OCI-LY7 (cell line): ENCODE measurements at regions not wholly inside any gene's neighbourhood (a gene's known extent, or its start where the extent isn't known, plus 50 kb on each side); places are given as distances from the start of the nearest gene placed in this dataset.

Experiments used
- BruUV-seq: library from RNA; stranded (reverse); fragments of 400-500 nt; replicated peaks from 2 replicates; lab custom pipeline; 2021; lab: Mats Ljungman, UMichigan
- CTCF ChIA-PET: fragments of 300-600 bp; sonication (Branson Sonifier 250); formaldehyde crosslinking; loops from one replicate; lab custom pipeline; 2022; ENCODE audit warnings: antibody characterized with exemption; ENCODE audit not compliant: unreplicated experiment; lab: Charles Lee
- POLR2A ChIA-PET: fragments of 300-600 bp; sonication (Branson Sonifier 250); formaldehyde crosslinking; loops from one replicate; lab custom pipeline; 2022; ENCODE audit warnings: antibody characterized with exemption; lab: Charles Lee
- DNase-seq: peaks from one replicate; pipeline ENCODE4 v3.0.0-alpha.2; 2015; ENCODE audit warnings: low spot score
- H2AFZ ChIP-seq: fragments of 200-600 bp; sonication (generic), shearing (Covaris generic); 2 replicates; pipeline ENCODE4 v1.6.1; 2014; ENCODE audit warnings: mild to moderate bottlenecking, antibody characterized with exemption, low read length, moderate library complexity
- H3K27ac ChIP-seq: fragments of 200-600 bp; sonication (generic); 2 replicates; pipeline ENCODE4 v1.5.1; 2014; ENCODE audit warnings: mixed run types, low read depth, mild to moderate bottlenecking, moderate library complexity, low read length, inconsistent platforms; ENCODE audit not compliant: poor library complexity, severe bottlenecking
- H3K36me3 ChIP-seq: fragments of 200-600 bp; sonication (generic); 2 replicates; pipeline ENCODE4 v1.6.1; 2014; ENCODE audit warnings: mild to moderate bottlenecking, antibody characterized with exemption, low read length, moderate library complexity, mixed read lengths; ENCODE audit not compliant: insufficient read depth
- H3K4me1 ChIP-seq: fragments of 200-600 bp; sonication (generic); 2 replicates; pipeline ENCODE4 v1.5.1; 2014; ENCODE audit warnings: mild to moderate bottlenecking, low read length; ENCODE audit not compliant: insufficient read depth, poor library complexity, severe bottlenecking
- H3K4me2 ChIP-seq: fragments of 200-600 bp; sonication (generic); 2 replicates; pipeline ENCODE4 v1.6.1; 2014; ENCODE audit warnings: mild to moderate bottlenecking, low read length
- H3K4me3 ChIP-seq: fragments of 200-600 bp; sonication (generic); 2 replicates; pipeline ENCODE4 v1.5.1; 2014; ENCODE audit warnings: mild to moderate bottlenecking, low read depth, low read length; ENCODE audit not compliant: poor library complexity, severe bottlenecking
- H3K79me2 ChIP-seq: fragments of 200-600 bp; sonication (generic); 2 replicates; pipeline ENCODE4 v1.6.1; 2016; ENCODE audit warnings: low read depth, mild to moderate bottlenecking, low read length, moderate library complexity, mixed read lengths; ENCODE audit not compliant: insufficient read depth
- H3K9me2 ChIP-seq: fragments of 200-600 bp; sonication (generic); 2 replicates; pipeline ENCODE4 v1.6.1; 2016; ENCODE audit warnings: mild to moderate bottlenecking, low read length, mixed read lengths; ENCODE audit not compliant: insufficient read depth
- H3K9me3 ChIP-seq: fragments of 200-600 bp; sonication (generic); 2 replicates; pipeline ENCODE4 v1.6.1; 2014; ENCODE audit warnings: mild to moderate bottlenecking, mixed run types, low read length, mixed read lengths
- H4K20me1 ChIP-seq: fragments of 200-600 bp; sonication (generic); 2 replicates; pipeline ENCODE4 v1.6.1; 2014; ENCODE audit warnings: mild to moderate bottlenecking, antibody characterized with exemption, low read length, moderate library complexity, mixed read lengths; ENCODE audit not compliant: insufficient read depth
- CTCF ChIP-seq: fragments of 200-600 bp; sonication (generic); conservative IDR thresholded peaks from 2 replicates; pipeline ENCODE4 v1.5.1; 2014; ENCODE audit warnings: mild to moderate bottlenecking, antibody characterized with exemption, low read length, moderate library complexity, mixed read lengths
- EZH2phosphoT487 ChIP-seq: fragments of 200-600 bp; sonication (generic); IDR thresholded peaks from 2 replicates; pipeline ENCODE4 v1.6.1; 2018; ENCODE audit warnings: low read depth, borderline replicate concordance, mild to moderate bottlenecking, mixed run types, antibody characterized with exemption, low read length, moderate library complexity, mixed read lengths
- intact Hi-C: fragments of 100-400 bp; cut with micrococcal nuclease; formaldehyde crosslinking; loops from one replicate; pipeline ENCODE4 v1.10.0; 2022; ENCODE audit not compliant: unreplicated experiment

GRCh38 chr3:34296796-34297195 lies 498.4 kb downstream of the PDCD6IP start:
- no peaks in the 10 kb centered on the region for H3K36me3 ChIP-seq
- DNase-seq, result no peak
- H2AFZ ChIP-seq, result no peak overlapping the region
- no peaks in the 10 kb centered on the region for H3K9me3 ChIP-seq
- H3K4me3 ChIP-seq, result no peak overlapping the region
- CTCF ChIA-PET, result no interaction called here
- H3K27ac ChIP-seq, result no peak overlapping the region
- TF ChIP-seq CTCF (no peak), EZH2phosphoT487 (no peak)
- no peaks in the 10 kb centered on the region for H3K4me1 ChIP-seq
- no TSS peak for BruUV-seq
- POLR2A ChIA-PET, result interaction anchor here (0.6 kb wide), 1 partner anchor 436 kb away, joined by 6 read pairs; no protein-coding TSS in a partner anchor
- H4K20me1 ChIP-seq, result no peaks in the 10 kb centered on the region
- intact Hi-C loops, result no loop called here
- H3K79me2 ChIP-seq, result no peaks in the 10 kb centered on the region
- no peaks in the 10 kb centered on the region for H3K9me2 ChIP-seq
- H3K4me2 ChIP-seq, result no peak overlapping the region

GRCh38 chr3:34298653-34299052 lies 500.2 kb downstream of the PDCD6IP start:
- Histone ChIP-seq H3K27ac (no peak overlapping the region), H3K79me2 (no peaks in the 10 kb centered on the region), H3K4me2 (no peak overlapping the region), H3K4me3 (no peak overlapping the region), H3K36me3 (no peaks in the 10 kb centered on the region), H3K9me2 (no peaks in the 10 kb centered on the region), H3K9me3 (no peaks in the 10 kb centered on the region), H2AFZ (no peak overlapping the region), H4K20me1 (no peaks in the 10 kb centered on the region), H3K4me1 (no peaks in the 10 kb centered on the region)
- BruUV-seq, result no TSS peak
- ChIA-PET POLR2A (no interaction called here), CTCF (no interaction called here)
- intact Hi-C loops, result no loop called here
- DNase-seq, result no peak
- no peak for TF ChIP-seq EZH2phosphoT487

- Histone ChIP-seq H3K27ac (no peak overlapping the region), H4K20me1 (no peaks in the 10 kb centered on the region), H3K9me3 (no peaks in the 10 kb centered on the region), H3K4me1 (no peaks in the 10 kb centered on the region), H3K4me2 (no peak overlapping the region), H3K79me2 (no peaks in the 10 kb centered on the region), H3K9me2 (no peaks in the 10 kb centered on the region), H3K4me3 (no peak overlapping the region), H3K36me3 (no peaks in the 10 kb centered on the region), H2AFZ (no peak overlapping the region)
- TF ChIP-seq CTCF (no peak), EZH2phosphoT487 (no peak)
- ChIA-PET CTCF (no interaction called here), POLR2A (interaction anchor here (1.8 kb wide), 1 partner anchor 19 kb away, joined by 9 read pairs; no protein-coding TSS in a partner anchor)
- DNase-seq, result no peak
- no TSS peak for BruUV-seq
- intact Hi-C loops, result no loop called here
Measured at GRCh38 chr3:34300621-34301020, 502.2 kb downstream of the PDCD6IP start.
